ENCODE measurements at regions not wholly inside any gene's neighbourhood (a gene's known extent, or its start where the extent isn't known, plus 50 kb on each side); places are given as distances from the start of the nearest gene placed in this dataset.
A peak's percentile ranks its signal among the peaks of the same experiment; 100 is the strongest.

DNA sequence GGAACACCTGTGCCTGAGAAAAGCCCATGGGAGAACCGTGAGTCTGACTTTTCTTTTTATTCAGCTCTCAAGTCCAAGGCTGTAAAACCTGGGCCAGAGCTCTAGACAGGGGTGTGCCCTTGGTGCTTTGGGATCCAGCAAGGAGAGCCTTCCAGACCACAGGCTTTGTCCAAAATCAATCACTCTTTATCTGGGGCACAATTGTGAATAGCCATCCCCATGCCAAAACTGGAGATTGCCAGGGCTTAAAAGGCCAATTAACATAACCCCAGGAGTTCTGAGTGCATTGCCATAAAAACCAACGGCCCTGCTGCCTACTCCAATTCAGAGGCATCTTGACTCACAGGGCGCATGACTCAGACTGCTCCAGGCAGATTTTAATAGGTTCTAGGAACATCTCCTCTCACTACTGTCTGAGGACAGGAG, 391.8 kb downstream of the ARHGEF28 start:
- H3K9me3 ChIP-seq (replicated peaks; ENCODE audit: insufficient read depth, low read length), result no peaks in the 10 kb centered on the region
- no peaks in the 10 kb centered on the region for H3K79me2 ChIP-seq (ENCODE audit: low read length)
- no peaks in the 10 kb centered on the region for H3K27me3 ChIP-seq (replicated peaks; ENCODE audit: insufficient read depth, low read length)
- H3K4me1 ChIP-seq (ENCODE audit: low read length), result no peaks in the 10 kb centered on the region
- no peak overlapping the region for H3K27ac ChIP-seq (ENCODE audit: low read length)
- no peak overlapping the region for H2AFZ ChIP-seq (ENCODE audit: low read length)
- TF ChIP-seq EZH2phosphoT487 (IDR thresholded peaks at IDR 0.05; ENCODE audit: low read length) (no peak), EZH2 (optimal IDR thresholded peaks at IDR 0.05; ENCODE audit: low read depth, low read length) (no peak)
- TF ChIP-seq, protein P1, sequence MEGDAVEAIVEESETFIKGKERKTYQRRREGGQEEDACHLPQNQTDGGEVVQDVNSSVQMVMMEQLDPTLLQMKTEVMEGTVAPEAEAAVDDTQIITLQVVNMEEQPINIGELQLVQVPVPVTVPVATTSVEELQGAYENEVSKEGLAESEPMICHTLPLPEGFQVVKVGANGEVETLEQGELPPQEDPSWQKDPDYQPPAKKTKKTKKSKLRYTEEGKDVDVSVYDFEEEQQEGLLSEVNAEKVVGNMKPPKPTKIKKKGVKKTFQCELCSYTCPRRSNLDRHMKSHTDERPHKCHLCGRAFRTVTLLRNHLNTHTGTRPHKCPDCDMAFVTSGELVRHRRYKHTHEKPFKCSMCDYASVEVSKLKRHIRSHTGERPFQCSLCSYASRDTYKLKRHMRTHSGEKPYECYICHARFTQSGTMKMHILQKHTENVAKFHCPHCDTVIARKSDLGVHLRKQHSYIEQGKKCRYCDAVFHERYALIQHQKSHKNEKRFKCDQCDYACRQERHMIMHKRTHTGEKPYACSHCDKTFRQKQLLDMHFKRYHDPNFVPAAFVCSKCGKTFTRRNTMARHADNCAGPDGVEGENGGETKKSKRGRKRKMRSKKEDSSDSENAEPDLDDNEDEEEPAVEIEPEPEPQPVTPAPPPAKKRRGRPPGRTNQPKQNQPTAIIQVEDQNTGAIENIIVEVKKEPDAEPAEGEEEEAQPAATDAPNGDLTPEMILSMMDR (IDR thresholded peaks at IDR 0.05; ENCODE audit: low read length), result no peak
- H3K9me2 ChIP-seq (replicated peaks; ENCODE audit: insufficient read depth, low read length), result no peaks in the 10 kb centered on the region
- no peak overlapping the region for H3K4me3 ChIP-seq (ENCODE audit: low read length)
- no peak overlapping the region for H3K4me2 ChIP-seq (ENCODE audit: low read depth, low read length)
- no peak for DNase-seq
- H3K9ac ChIP-seq (ENCODE audit: low read length), result no peak overlapping the region
- no peaks in the 10 kb centered on the region for H4K20me1 ChIP-seq (ENCODE audit: insufficient read depth, low read length)
- no peaks in the 10 kb centered on the region for H3K36me3 ChIP-seq (replicated peaks; ENCODE audit: insufficient read depth, low read length)
- no peaks in the 10 kb centered on the region for H3F3A ChIP-seq (ENCODE audit: insufficient read depth, low read length)

DNA sequence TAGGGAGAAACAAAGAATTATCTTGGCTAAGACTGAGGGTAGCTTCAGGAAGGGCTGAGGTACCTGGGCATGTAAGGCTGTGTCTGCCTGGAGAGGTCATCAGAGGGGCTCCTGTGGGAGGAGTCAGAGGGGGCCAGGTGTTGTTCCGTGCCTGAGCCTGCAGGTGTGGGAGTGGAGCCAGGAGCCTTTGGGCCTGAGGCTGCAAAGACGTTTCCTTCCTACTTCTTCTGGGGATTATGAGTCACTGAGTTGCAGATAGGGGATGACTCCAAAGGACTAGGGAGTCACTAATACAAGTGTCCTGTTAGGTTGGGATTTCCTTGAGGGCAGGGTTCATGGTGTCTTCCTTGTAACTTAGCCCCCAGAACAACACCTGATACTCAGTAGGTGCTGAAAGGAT, 391.1 kb downstream of the ARHGEF28 start:
- Histone ChIP-seq H3K9me3 (replicated peaks; ENCODE audit: insufficient read depth, low read length) (no peaks in the 10 kb centered on the region), H3K4me3 (ENCODE audit: low read length) (no peak overlapping the region), H3K79me2 (ENCODE audit: low read length) (no peaks in the 10 kb centered on the region), H3K36me3 (replicated peaks; ENCODE audit: insufficient read depth, low read length) (no peaks in the 10 kb centered on the region), H3F3A (ENCODE audit: insufficient read depth, low read length) (no peaks in the 10 kb centered on the region), H4K20me1 (ENCODE audit: insufficient read depth, low read length) (no peaks in the 10 kb centered on the region), H3K27me3 (replicated peaks; ENCODE audit: insufficient read depth, low read length) (no peaks in the 10 kb centered on the region), H3K27ac (ENCODE audit: low read length) (no peak overlapping the region), H3K4me1 (ENCODE audit: low read length) (no peaks in the 10 kb centered on the region), H3K9me2 (replicated peaks; ENCODE audit: insufficient read depth, low read length) (no peaks in the 10 kb centered on the region), H2AFZ (ENCODE audit: low read length) (no peak overlapping the region), H3K9ac (ENCODE audit: low read length) (no peak overlapping the region), H3K4me2 (ENCODE audit: low read depth, low read length) (no peak overlapping the region)
- TF ChIP-seq, protein P1 (IDR thresholded peaks at IDR 0.05; ENCODE audit: low read length), result no peak
- no peak for TF ChIP-seq EZH2 (optimal IDR thresholded peaks at IDR 0.05; ENCODE audit: low read depth, low read length)
- no peak for TF ChIP-seq EZH2phosphoT487 (IDR thresholded peaks at IDR 0.05; ENCODE audit: low read length)
- DNase-seq, result no peak

DNA sequence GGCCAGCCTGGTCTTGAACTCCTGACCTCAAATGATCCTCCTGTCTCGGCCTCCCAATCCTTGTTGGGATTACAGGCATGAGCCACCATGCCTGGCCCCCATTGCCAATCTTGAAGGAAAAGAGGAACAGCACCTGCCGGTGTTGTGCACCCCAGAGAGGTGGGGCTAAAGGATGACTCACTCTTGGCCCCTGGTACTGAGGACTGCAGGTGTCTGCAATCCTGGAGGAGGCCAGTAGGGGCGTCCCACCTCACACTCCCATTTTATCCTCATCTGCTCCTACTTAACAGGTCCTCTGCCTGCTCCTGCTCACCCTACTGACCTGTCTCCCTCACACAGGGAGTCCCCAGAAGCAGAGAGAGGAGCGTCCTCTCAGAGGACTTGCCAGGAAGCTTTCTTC, 390.4 kb downstream of the ARHGEF28 start:
- no peak for TF ChIP-seq EZH2phosphoT487 (IDR thresholded peaks at IDR 0.05; ENCODE audit: low read length)
- TF ChIP-seq EZH2 (optimal IDR thresholded peaks at IDR 0.05; ENCODE audit: low read depth, low read length), result no peak
- TF ChIP-seq, protein P1 (IDR thresholded peaks at IDR 0.05; ENCODE audit: low read length), result peak; percentile 17; the same call in 1 of the 2 replicates
- Histone ChIP-seq H4K20me1 (ENCODE audit: insufficient read depth, low read length) (no peaks in the 10 kb centered on the region), H3K36me3 (replicated peaks; ENCODE audit: insufficient read depth, low read length) (no peaks in the 10 kb centered on the region), H3F3A (ENCODE audit: insufficient read depth, low read length) (no peaks in the 10 kb centered on the region), H3K9me2 (replicated peaks; ENCODE audit: insufficient read depth, low read length) (no peaks in the 10 kb centered on the region), H3K27me3 (replicated peaks; ENCODE audit: insufficient read depth, low read length) (no peaks in the 10 kb centered on the region), H3K4me3 (ENCODE audit: low read length) (no peak overlapping the region), H3K27ac (ENCODE audit: low read length) (no peak overlapping the region), H2AFZ (ENCODE audit: low read length) (no peak overlapping the region), H3K79me2 (ENCODE audit: low read length) (no peaks in the 10 kb centered on the region), H3K9me3 (replicated peaks; ENCODE audit: insufficient read depth, low read length) (no peaks in the 10 kb centered on the region), H3K9ac (ENCODE audit: low read length) (no peak overlapping the region), H3K4me2 (ENCODE audit: low read depth, low read length) (no peak overlapping the region), H3K4me1 (ENCODE audit: low read length) (no peaks in the 10 kb centered on the region)
- no peak for DNase-seq
